NCI-H526 (cell line): ENCODE measurements at regions not wholly inside any gene's neighbourhood (a gene's known extent, or its start where the extent isn't known, plus 50 kb on each side); places are given as distances from the start of the nearest gene placed in this dataset.

ENCODE experiments used
- DNase-seq, 2 experiments: peaks; one replicate each; lab custom pipeline; 2025; lab: John Stamatoyannopoulos, UW

DNA sequence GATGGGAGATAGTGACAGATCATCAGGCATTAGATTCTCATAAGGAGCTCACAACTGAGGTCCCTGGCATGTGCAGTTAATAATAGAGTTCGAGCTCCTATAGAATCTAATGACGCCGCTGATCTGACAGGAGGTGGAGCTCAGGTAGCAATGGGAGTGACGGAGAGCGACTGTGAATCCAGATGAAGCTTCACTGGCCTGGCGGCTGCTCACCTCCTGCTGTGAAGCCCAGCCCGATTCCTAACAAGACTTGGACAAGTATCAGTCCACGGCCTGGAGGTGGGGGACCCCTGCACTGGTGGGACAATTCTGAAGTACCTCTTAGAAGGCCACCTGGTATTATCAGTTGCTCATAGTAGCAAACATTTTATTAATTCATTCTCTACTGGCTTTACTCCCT lies 377.9 kb upstream of the ITGA1 start:
- no peak for DNase-seq

DNA sequence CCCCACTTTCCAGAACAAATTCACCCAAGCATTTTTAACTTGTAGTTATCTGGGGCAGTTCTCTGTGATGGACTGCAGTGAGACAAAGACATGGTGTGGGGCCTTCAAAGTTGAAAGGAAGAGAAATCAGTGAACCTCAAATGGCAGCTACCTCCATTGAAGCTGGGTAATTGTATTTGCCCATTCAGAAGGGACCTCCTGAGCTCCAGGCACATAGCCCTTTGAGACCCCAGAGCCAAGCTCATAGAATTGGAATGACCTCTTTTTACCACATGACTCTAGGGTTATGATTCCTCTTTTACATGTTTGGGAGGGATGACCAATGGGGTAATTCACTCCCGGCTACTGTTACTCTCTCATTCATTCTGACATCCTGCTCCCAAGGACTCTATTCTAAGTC lies 368.4 kb upstream of the ITGA1 start:
- DNase-seq, result no peak

DNA sequence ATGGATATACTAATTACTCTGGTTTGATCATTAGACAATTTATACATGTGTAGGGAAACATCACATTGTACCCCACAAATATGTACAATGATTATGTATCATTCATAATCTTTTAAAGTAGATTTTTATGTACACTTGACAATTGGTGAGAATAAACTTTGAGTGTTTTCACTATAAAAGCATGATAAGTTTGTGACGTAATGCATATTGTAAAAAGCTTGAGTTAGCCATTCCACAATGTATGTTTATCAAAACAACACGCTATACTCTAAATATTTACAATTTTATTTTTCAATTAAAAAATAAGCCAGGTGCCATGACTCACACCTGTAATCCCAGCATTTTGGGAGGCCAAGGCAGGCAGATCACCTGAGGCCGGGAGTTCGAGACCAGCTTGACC lies 360.1 kb upstream of the ITGA1 start:
- no peak for DNase-seq

DNA sequence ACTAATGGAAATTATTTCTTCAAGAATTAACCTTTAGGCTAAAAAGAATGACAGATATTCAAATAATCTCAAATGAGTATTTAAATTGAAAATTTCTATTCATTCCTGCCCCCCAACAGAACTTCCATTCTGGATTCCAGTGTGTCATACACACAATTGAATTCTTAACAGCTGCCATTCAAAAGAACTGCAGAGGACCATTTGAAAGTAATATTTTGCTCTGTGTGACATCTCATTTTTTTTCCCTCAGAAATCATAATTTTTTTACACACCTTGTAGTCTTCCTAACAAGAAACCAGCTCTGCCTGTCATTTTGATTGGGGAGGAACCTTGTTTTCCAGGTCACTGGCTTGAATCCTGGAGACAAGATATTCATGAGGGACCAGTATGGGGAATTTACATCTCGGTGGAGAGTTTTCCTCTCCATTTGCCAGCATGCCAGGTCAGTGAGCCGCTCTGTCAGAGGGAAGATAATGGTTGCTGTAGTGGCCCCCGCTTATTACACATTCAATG lies 358.7 kb upstream of the ITGA1 start:
- DNase-seq, result no peak

DNA sequence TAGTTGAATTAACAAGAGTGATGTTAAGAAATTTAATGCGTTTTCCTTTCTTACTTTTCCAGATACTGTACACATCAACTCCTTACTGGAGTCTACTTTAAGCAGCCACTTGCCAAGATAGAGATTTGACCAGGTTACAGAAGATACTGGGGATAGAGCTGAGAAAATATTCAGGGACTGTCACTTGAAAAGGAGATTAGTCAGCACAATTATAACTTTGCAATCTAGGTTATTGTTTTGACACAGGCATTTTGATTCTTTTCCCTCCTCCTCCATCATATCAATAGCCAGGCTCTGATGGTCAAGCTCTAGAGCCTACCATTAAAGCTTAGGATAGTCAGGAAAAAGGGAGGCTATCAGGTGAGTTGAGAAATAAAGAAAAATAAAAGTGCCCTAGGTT lies 345.9 kb upstream of the ITGA1 start:
- no peak for DNase-seq

DNA sequence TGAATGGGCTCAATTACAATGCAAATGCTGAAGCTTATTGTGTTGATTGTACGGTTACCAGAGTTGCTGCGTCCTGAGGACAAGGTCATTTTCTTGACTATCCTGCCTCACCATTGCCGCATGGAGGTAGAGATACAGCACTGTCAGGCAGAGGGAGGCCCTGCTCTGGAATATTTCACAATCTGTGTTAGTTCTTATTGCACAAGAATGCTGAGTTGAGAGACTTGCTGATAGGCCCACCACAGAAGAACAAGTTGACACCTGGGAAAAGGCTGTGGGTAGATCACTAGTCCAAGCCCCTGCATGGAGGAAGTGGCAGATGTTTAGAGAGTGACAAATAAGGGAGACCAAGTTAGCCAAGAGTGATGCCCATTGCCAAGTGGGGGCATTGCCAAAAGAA lies 344.5 kb upstream of the ITGA1 start:
- no peak for DNase-seq

DNA sequence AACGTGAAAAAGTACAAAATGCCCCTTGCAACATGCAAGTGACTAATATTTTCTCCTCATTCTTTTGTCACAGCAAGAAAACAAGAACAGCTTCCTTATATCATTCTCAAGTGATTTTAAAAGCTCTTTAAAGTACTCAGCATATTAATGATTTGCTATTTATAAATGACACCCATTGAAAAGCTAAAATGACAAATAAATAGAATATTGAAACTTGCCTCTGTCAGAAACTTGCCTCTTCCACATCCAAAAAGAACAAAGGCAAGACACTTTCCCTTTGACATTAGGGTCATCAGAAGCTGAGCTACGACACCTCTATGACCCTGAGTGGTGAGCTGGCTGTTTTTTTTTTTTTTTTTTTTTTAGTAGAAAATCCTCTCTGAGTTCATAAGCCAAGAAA lies 339.6 kb upstream of the ITGA1 start:
- no peak for DNase-seq

DNA sequence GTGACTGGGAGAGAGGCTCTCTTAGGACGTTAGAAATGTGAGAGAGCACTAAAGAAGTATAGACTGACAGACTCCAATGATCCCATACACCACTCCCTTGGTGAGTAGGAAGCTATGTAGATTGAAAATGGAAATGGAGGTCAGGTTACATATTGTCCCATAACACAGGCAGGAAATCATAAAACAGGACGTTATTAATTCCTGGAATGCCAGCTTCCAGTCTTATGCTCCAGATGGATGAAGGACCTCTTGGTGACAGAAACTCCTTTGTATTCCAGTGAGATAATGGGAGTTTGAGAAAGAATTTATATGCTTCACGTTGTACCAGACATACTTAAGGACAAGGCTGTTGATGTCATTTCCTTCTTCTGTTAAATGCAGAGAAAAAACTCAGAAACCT lies 338.2 kb upstream of the ITGA1 start:
- DNase-seq, result no peak

DNA sequence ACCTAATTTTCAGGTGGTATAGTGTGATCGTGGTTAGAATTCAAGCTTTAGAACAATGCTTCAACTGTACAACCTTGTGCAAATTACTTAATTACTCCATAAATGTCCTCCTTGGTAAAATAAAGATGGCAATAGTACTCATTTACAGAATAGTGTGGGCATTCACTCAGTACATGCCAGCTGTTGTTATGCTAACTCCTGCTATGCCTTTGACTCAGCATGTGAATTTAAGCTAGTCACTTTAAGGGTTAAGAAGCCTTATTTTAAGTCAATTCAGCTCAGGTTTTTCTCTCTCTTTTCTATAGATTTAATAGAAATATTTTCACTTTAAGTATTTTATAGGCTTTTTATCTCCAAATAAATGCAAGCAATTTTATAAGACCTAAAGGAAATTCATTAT lies 335.6 kb upstream of the ITGA1 start:
- no peak for DNase-seq

DNA sequence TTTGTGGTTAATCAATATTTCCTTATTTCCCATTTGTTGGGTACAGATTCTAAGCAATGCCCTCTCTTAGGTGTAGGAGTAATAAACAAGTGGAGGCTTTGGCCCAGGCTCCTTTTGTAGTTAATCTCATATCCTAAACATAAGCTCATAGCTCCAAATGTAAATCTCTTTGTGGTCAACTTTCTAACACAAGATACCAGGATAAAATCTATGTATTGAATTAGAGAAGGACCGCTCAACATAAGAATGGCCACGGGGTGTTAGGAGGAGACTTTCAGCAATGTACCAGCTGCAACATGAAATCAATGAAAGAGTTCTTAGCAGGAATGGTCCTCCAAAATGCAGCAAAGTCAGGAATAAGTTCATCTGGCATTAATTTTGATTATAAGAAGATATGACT lies 334.5 kb upstream of the ITGA1 start:
- no peak for DNase-seq

DNA sequence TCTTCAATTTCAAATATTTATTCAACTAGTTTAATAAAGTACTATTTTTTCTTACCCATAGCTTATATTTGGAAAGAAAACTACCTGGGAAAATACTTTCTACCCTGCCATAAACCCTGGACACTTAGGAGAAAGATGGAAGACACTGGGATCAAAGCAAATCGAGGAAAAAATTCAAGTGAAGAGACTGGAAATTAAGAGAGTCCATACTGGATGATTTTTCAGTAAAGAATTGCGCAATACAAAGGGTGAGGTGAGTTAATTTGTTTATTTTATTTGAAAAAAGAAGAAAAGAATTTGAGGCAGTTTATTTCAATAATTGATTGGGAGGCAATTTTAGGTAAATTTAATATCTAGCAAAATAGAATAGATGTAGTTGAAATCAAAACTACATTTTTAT lies 331.8 kb upstream of the ITGA1 start:
- DNase-seq, result no peak

DNA sequence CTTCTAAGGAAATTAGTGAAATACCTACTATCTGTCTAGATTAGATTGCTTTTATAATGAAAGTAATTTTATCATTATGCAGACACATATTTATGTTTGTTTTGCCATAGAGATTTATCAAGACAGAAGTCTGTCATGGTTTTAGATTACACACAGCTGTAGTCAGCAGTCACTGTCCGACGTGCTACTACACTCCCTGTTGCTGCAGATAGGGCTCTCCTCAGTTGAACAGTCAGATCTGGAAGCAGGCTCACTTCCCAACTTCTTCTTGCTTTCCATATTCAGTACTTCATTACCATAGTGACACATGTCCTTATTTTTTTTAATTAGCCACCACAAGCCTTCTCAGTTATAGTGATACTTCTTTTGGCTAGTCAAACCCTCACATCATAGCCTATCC lies 329.9 kb upstream of the ITGA1 start:
- no peak for DNase-seq

DNA sequence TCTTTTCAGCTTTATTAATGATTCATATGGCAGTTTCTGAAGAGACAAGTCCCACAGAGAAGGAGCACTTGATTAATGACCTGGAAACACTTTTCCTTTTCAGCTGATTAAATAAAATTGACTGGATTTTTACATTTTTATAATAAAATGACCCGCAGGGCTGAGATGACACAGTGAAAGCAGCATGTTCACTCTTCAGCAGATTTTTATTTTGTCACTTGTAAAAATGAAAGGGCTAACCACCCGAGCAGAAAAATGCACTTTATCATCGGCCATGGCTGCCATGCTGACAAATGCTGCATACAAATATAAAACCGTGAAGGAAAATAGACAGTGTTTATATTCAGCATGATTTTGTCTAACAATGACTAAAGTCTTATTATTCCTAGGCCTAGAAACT lies 321.6 kb upstream of the ITGA1 start:
- DNase-seq, result no peak

DNA sequence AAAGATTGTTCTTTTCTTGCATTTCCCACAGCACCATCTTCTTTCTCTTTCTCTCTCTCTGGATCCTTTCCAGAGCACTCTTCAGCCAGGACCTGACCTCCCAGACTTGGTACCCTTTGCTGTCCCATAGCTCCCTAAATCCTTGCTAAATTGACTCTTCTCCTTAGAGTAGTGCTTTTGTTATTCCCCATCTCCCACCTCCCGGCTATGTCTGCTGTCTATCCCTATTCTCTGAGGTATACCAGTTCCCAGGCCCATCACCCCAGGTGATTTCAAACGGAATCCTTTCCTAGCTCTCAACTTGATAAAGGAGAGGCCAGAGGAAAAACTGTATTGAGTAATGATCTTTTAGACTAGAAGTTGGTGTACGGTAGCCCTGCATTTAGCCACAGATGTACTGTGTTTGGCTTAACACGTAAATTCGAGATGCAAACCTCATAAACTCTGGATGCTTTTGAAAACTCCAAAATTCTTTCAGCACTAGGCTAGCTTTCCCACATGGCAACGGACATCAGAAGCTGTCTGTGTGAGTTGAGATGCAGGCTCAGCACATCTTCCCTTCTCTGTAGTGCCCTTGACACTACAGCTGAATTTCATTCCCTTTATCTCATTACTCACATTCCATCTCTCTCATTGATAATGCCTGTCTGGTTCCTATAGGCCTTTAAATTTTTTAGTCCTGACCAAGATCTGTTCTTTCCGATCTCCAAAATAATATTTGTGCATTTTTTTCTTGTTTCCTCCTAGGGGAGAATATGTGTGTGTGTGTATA lies 320.8 kb upstream of the ITGA1 start:
- DNase-seq, result no peak

DNA sequence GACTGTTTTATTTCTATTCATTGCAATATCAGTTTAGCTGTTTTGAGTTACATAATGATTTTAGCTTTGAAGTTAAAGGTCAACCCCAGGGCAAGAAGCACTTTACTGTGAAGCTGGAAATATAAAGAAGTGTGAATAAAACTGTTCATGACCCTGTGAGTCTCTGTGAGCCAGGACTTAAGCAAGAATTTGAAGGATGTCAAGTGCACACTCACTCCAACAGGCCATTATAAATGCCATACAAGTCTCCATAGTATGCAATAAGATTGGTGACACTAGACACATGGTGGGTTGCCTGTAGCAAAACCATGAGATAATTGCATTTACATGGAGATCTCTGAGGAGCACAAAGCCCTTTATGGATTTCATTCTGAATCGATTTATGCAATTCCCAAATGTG lies 318.7 kb upstream of the ITGA1 start:
- DNase-seq, result no peak

DNA sequence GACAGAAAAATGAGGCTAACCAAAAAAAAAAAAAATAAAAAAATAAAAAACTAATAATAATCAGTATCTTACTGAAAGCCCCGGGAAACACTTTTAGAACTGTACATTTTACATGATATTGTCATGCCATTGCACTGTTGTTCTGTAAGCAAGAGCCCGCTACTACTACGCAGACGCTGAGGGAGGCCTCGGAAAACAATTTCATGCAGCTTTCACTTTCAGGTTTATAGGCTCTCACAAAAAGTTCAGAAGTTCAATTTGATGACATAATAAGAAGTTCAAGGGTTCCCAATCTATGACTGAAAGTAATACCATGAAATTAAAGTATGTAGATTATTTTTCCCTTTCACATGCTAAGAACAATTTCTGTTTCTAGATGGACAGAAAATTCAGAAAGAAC lies 318.3 kb upstream of the ITGA1 start:
- DNase-seq, result no peak

DNA sequence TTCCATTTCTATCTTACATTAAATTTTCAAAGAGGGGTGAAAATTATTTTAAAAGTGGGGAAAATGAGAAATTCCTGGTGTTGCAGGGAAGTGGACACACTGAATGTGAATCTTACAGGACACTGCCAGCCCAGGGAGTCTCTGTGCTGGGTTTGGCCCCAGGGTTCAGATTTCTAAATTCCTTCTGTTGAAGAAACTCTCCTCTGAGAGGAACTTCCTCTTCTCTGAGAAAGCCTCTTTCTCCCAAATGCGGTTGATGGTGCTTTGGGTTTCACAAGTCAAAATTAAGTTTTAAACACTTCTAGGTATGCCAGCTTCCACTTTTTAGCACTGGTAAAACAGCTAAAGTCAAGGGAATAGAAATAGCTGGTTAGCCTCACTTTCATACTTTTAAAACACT lies 317.9 kb upstream of the ITGA1 start:
- no peak for DNase-seq

DNA sequence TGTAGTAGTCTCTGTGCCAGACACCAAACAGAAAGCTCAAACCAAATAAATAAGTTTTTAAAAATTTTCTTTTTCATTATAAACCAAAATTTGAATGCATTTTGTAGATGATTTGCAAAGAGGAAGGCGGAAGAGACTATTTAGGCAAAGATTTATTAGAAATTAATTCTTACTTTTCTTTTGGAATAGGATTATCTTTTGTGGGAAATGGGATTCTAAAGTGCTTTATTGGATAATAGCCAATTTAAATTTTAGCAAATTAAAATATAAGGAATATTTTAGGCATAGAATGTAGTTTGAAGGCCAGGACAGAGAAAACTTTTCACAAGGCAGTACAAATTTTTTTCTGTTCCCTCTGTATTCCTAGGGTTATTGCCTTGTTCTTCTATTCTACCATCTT lies 311.4 kb upstream of the ITGA1 start:
- DNase-seq, result no peak

DNA sequence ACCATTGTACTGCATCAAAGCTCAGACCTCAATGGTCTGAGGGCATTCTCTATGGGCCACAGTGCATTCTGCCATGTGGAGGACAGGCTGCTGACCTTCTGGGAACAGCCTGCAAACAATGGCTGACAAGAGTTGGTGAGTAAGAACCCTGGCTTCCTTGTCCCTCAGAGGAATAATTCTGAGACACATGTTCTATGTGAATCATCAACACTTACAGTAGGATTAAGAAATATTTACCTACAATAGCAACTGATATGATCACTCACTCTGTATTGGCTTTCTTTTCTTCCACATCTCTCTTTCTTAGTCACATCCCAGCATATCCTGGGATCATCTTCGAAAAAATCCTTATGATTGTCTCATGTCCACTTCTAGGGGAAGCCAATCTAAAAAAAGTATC lies 306.5 kb upstream of the ITGA1 start:
- DNase-seq, result no peak

DNA sequence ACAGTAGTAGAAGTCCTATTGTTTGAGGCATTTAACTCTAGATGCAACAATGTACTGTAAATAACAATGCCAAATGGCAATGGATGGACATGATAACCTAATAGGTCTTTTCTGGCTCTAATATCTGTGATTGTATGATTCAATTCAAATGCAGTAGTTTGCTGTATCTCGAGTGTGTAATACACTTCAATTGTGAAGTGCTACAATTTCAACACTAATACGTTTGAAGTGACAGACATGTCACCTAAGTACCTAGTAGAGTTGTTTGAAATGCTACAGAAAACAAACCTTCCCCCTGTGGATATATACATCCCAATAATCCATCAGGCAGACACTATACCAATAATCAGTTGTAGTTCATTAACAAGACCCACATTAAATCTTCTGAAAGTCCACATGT lies 305.9 kb upstream of the ITGA1 start:
- DNase-seq, result no peak

DNA sequence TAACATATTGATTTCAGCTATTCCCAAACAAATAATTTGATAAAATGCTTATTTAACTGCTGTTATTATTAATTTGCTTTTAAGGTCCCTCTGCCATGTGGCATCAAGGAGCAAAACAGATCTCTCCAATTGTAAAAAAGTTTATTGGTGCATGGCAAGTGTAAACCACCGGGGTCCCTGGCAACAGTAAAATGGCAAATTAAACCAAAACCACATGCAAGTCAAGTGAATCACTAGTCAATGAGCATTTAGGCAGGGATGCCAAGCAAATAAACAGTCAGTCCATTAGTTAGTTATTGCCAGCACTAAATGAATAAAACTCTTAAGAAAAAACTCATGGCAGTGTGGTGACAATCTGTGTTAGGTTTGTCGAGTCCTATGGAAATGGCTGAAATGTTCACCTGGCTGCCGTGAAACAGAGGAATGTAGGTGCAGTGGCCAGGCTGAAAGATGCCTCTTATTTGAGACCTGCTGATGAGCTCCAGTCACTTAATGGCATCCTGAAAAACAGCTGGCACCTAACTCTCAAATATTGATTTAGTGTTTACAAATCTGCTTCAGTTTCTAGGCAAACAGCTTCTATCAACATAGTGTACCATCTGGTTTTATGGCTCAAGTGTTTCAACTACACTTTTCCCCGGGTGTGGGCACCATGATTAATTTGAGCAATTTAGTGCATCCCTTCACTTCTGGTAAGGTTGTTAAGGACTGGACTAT lies 296.5 kb upstream of the ITGA1 start:
- no peak for DNase-seq

DNA sequence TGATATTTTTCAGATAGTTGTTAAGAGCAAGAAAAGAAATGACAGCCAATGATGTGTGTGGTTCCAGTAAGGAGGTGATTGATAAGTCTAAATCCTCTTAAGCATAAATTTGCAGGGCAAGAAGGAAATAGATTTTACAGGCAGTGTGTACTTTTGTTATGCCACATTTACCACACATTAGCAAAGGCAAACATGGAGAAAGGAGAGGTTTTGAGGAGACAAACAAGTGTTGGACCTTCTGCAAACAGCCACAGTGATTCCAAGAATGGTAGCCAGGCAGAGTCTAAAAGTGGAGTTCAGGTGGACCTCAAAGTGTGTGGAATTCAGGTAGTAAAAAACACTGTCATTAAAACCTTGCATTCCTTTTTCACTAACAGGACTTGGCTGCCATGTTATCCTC lies 295.9 kb upstream of the ITGA1 start:
- no peak for DNase-seq

DNA sequence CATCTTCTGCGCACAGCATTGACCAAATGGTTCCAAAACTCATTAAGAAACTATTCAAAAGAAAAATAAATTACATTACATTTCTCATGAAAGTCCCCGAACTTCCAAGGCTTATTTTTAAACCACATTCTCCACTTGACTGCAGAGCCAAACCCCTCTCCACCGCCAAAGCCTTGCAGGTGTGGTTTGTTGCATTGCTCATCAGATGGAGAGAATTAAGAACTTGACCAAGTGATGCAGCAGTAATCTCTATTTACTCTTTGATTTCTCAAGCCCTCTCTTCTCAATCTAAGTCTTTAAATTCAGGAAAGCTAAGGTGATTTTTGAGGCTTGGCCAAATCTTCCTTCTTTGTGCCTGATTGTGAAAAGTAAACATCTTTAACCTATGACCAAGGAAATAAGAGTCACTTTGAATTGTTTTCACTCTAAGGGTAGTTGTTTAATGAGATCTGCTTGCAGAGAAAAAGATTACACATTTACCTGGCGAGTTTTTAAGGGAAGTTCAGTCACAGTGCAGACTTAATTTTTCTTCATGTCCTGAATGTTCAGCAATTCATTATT lies 290.5 kb upstream of the ITGA1 start:
- no peak for DNase-seq
